ENCODE measurements at regions not wholly inside any gene's neighbourhood (a gene's known extent, or its start where the extent isn't known, plus 50 kb on each side); places are given as distances from the start of the nearest gene placed in this dataset.
"Not testable (repeated sequence)": the region's sequence is repeated elsewhere in the genome, so short reads cannot be mapped to it uniquely, and the experiment has no call there.

DNA sequence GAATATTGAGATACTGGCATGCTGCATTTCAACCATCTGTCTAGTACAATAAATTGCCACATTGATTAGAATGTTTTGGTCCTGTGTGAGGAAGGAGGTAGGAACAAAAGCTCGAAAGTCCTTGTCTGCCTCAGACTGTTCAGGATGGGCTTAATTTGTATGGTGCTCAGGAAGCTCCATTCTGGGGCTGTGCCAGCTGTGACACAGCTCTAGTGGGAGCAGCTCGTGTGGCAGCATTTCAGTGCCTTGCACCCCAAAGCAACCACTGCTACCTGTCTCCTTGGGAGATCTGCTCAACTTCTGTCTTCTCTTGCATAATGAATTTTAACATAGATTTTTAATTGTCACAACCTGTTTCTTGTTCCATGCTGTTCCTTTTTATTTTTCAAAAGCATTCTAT is 144.4 kb upstream of the THUMPD2 start:
- DNase-seq, result no peak

DNA sequence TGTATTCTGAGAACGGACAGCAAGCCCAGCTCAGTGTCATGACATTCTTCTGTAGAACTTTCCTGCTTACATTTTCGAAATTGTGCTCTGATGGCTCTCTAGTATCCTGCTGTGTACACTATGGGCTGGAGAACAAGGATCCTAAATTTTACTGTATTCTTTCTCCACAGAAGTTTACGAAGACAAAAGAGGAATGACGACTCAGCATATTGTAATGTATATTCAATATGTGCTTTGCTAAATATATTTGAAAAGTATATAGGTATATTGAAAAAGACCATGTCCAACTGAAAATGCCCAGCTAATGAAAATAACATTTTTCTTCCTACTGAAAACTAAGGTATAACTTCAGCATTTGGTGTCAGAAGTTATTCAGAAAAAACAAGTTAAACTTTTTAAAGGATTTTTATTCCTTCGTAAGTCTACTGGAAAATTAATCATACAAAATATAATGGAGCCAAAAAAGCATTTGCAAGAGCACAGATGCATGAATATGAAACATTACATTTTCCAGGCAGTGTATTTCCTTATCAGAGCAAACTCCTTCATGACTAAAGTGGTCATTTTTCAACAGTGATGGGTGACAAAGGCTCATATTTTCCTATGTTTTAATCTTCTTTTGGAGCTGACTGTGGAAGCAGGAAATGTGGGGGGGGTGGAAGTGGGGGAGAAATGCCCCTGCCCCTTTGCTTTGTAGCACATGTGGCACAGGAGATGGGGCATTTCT is 143.8 kb upstream of the THUMPD2 start:
- no peak for DNase-seq

GRCh38 chr2:39920307-39920801 is 141.3 kb upstream of the THUMPD2 start:
- no peak for DNase-seq

DNA sequence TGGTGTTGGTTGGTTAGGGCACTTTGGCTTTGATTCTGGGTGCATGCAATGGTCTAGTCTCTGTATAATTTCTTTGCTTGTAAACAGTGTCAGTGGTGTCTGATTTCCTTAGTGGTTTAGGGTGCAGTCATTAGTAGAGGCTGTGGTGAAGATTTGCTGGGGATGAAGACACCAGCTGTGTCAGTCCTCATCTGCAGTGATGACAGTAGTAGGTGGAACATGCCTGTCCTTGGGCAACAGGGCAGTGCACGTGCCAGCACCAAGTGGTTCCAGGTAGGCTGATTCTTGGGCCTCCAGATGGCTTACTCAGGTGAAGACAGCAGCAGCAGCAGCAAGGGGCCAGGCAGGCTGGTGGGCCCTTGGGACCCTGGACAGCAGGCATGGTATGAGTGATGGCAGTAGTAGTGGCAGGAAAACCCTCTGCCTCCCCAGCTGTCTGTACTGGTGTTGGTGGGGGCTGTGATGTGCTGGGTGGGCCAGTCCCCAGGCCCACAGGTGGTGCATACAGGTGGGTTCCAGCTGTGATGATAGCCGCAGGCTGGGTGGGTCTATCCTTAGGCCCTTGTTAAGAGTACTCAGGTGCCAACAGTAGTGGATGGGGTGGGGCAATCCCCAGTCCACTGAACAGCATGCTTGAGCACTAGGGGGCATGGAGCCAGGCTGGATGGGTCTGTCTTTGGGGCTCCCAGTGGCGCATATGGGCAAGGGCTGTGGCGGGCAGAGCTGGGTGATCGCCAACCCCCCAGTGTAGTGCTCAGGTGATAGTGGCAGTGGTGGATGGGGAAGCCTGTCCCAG is 140.7 kb upstream of the THUMPD2 start:
- no peak for DNase-seq

- DNase-seq, result no peak
Measured at GRCh38 chr2:39918886-39919285, 139.8 kb upstream of the THUMPD2 start.

DNA sequence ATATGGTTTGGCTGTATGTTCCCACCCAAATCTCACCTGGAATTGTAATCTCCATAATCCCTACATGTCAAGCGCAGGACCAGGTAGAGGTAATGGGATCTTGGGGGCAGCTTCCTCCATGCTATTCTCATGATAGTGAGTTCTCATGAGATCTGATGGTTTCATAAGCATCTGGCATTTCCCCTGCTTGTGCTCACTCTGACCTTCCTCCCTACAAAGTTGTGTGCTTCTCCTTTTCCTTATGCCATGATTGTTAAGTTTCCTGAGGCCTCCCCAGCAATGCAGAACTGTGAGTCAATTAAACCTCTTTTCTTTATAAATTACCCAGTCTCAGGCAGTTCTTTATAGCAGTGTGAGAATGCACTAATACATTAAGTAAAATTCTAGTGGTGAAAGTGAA is 138.3 kb upstream of the THUMPD2 start:
- DNase-seq, result not testable (repeated sequence)

DNA sequence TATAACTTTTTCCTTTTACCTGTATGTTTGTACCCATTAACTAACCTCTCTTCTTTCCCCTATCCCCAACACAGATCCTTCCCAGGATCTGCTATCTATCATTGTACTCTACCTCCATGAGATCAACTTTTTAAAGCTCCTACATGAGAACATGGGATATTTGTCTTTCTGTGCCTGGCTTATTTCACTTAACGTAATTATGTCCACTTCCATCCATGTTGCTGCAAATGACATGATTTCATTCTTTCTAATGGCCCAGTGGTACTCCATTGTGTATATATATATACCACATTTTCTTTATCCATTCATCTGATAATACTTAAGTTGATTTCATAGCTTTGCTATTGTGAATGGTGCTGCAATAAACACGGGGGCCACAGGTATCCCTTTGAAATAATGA is 135.9 kb upstream of the THUMPD2 start:
- no peak for DNase-seq

DNA sequence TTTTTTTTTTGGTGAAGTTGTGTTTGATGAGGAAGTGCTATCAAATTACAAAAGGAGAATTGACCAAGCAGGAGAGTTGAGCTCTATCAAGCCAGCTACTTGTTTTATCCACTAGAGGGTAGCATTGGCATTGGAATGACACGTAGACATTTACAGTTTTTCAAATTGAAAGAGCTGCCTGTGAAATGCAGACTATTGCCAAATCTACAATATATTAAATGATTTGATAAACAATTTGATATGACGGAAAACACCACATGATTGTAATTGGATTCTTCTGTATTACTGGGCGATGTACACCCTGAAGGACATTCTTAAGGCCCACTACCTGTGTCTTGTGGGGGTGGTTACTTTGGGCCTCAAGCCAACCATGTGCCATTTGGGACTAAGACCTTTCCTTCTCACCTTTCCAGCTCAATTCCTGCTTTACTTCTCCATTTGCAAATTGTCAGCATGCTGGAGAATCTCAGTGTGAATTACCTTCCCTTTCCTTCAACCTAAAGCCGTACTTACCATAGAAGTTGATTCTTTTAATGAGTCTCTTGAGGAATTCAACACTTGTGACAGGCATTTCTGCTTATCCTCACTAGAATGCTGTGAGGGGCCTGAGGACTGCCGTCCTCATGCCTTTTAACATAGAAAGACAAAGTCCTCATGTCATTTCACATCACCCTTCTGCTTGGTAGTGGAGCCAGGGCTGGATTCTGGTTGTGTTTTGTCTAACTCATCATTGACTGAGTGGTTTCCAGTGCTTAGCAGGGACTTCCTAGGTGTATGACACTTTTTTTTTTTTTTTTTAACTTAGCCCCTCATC is 134.8 kb upstream of the THUMPD2 start:
- peak; percentile 21 for DNase-seq

DNA sequence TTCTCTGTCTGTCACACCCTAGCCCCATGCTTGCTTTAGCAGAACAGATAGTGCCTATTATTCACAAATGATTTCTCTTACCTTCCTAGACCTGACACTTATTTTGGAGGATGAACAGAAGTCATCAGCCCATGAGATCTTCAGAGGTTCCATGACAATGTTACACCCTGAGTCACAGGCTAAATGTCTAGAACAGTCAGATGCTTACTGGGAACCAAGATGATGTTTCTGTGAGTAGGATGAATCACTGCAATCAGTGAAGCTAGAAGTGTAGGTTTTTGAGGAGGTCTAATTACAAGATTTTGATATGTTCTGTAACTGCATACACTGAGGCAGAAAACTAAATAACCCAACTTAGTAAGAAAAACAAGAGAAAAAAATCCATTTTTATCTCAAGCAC is 123.0 kb upstream of the THUMPD2 start:
- DNase-seq, result no peak

GRCh38 chr2:39898934-39899333 is 119.9 kb upstream of the THUMPD2 start:
- no peak for DNase-seq

GRCh38 chr2:39897273-39897672 is 118.2 kb upstream of the THUMPD2 start:
- no peak for DNase-seq

- DNase-seq, result no peak
Measured at GRCh38 chr2:39894082-39894481, 115.0 kb upstream of the THUMPD2 start.

- no peak for DNase-seq
Measured at GRCh38 chr2:39893616-39894015, 114.6 kb upstream of the THUMPD2 start.

- no peak for DNase-seq
Measured at GRCh38 chr2:39881948-39882347, 102.9 kb upstream of the THUMPD2 start.

DNA sequence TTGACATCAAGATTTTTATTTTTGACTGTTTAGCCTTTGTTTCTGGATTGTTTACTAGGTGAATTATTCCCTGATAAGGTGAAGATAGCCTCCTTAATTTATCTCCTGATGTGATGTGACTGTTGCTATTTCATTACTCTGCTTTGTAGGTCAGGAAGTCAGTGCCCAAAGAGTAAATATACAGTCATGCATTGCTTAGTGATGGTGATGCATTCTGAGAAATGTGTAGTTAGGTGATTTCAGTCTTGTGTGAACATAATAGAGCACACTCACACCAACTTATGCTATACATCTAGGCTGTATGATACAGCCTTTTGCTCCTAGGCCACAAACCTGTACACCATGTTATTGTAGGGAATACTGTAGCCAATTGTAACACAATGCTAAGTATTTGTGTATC is 102.4 kb upstream of the THUMPD2 start:
- no peak for DNase-seq

GRCh38 chr2:39879001-39879400 is 99.9 kb upstream of the THUMPD2 start:
- DNase-seq, result not testable (repeated sequence)

DNA sequence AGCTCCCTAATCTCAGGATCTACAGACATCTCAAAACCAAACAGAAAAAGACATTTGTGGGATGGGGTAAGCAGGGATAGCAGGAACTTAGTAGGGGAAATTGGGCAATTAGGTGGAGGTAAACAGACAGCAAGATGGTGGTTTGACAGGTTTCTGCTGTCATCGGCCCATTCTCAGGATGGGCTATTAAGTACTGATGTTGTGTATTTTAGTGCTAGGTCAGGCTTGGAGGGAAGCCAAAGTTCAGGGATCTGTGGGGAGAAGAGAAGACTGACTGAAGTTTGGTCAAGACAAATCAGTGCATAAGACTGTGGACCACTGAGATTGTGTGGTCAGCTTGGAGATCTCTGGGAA is 96.8 kb upstream of the THUMPD2 start:
- DNase-seq, result no peak

GRCh38 chr2:39875182-39875913 is 96.3 kb upstream of the THUMPD2 start:
- no peak for DNase-seq

- DNase-seq, result no peak
Measured at GRCh38 chr2:39874236-39874635, 95.2 kb upstream of the THUMPD2 start.

- DNase-seq, result no peak
Measured at GRCh38 chr2:39873586-39873985, 94.5 kb upstream of the THUMPD2 start.

DNA sequence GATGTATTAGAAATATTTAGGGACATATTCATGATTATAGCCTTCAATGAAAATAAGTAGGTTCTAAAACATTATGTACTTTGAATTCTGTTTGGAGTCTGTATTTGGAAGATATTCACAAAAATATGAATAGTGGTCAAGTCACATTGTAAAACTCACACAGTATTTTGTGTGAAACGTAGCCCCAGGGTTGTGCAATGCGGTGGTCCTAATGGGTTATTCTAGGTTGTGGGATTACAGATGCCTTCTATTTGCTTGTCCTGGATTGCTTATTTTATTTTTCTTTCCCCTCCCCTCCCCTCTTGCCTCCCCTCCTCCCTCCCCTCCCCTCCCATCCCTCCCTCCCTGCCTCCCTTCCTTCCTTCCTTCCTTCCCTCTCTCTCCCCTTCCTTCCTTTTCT is 93.7 kb upstream of the THUMPD2 start:
- no peak for DNase-seq

- DNase-seq, result peak; percentile 45
Measured at GRCh38 chr2:39871291-39871761, 92.3 kb upstream of the THUMPD2 start.

- DNase-seq, result no peak
Measured at GRCh38 chr2:39870871-39871270, 91.8 kb upstream of the THUMPD2 start.
